Esophagus squamous epithelium (tissue), 4 donors: ENCODE measurements at regions not wholly inside any gene's neighbourhood (a gene's known extent, or its start where the extent isn't known, plus 50 kb on each side); places are given as distances from the start of the nearest gene placed in this dataset.

Source experiments
- CTCF ChIP-seq, 6 experiments: fragments of 450-650 bp in 4 of 6; fragments of 200-600 bp in 2 of 6; sonication (generic) in 2 of 6; IDR thresholded peaks; one replicate each; pipeline ENCODE4 v1.5.1; 2016 to 2019; ENCODE audit warnings: antibody characterized with exemption in 6 of 6, mild to moderate bottlenecking in 4 of 6, moderate library complexity in 4 of 6
- POLR2A ChIP-seq, 4 donors: fragments of 450-650 bp; IDR thresholded peaks; one replicate each; pipeline ENCODE4 v1.6.1; 2017; ENCODE audit warnings: antibody characterized with exemption in 4 of 4, mild to moderate bottlenecking in 4 of 4, moderate library complexity in 3 of 4

- TF ChIP-seq CTCF (IDR thresholded peaks at IDR 0.05): no peak
- TF ChIP-seq POLR2A (IDR thresholded peaks at IDR 0.05): no peak
Measured at GRCh38 chr4:13988353-13989305, 361.1 kb upstream of the BOD1L1 start.
